GM10266 (cell line): ENCODE measurements at regions not wholly inside any gene's neighbourhood (a gene's known extent, or its start where the extent isn't known, plus 50 kb on each side); places are given as distances from the start of the nearest gene placed in this dataset.

Source experiments
- DNase-seq: peaks from one replicate; pipeline ENCODE4 v3.0.0; 2012; ENCODE audit errors: extremely low spot score
- TF ChIP-seq, protein P1 (sequence below): IDR thresholded peaks from 2 replicates; pipeline ENCODE4 v1.5.1; 2012; ENCODE audit warnings: mild to moderate bottlenecking, low read depth; ENCODE audit not compliant: control insufficient read depth, insufficient read depth; ENCODE audit errors: missing control alignments

- TF ChIP-seq, protein P1, sequence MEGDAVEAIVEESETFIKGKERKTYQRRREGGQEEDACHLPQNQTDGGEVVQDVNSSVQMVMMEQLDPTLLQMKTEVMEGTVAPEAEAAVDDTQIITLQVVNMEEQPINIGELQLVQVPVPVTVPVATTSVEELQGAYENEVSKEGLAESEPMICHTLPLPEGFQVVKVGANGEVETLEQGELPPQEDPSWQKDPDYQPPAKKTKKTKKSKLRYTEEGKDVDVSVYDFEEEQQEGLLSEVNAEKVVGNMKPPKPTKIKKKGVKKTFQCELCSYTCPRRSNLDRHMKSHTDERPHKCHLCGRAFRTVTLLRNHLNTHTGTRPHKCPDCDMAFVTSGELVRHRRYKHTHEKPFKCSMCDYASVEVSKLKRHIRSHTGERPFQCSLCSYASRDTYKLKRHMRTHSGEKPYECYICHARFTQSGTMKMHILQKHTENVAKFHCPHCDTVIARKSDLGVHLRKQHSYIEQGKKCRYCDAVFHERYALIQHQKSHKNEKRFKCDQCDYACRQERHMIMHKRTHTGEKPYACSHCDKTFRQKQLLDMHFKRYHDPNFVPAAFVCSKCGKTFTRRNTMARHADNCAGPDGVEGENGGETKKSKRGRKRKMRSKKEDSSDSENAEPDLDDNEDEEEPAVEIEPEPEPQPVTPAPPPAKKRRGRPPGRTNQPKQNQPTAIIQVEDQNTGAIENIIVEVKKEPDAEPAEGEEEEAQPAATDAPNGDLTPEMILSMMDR: no peak
- no peak for DNase-seq
Observed at GRCh38 chr22:48494256-48494967, 1333.3 kb downstream of the BRD1 start.

DNA sequence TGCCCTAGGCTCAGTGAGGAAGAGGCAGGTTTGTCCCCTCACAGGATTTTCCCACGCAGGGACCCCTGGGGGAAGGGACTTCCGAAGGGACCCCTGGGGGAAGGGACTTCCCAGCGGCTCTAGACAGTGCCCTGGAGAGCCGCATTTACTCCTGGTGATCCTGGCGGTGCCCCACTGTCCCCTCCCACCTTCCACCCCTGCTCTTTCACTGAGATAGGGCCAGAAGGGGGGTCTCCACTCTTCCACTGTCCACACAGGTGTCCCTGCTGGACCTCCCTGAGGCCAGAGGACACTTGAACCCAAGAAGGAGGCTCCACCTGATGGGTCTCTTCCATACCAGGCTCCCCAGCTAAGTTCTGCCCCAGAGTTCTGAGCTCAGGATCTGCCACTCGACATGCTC lies 1333.9 kb downstream of the BRD1 start:
- TF ChIP-seq, protein P1: no peak
- no peak for DNase-seq

- TF ChIP-seq, protein P1: peak; percentile 75
- peak; percentile 87 for DNase-seq
Observed at GRCh38 chr22:48492366-48493320, 1335.0 kb downstream of the BRD1 start.

GRCh38 chr22:48491451-48491941 lies 1336.2 kb downstream of the BRD1 start:
- TF ChIP-seq, protein P1: no peak
- DNase-seq: no peak

DNA sequence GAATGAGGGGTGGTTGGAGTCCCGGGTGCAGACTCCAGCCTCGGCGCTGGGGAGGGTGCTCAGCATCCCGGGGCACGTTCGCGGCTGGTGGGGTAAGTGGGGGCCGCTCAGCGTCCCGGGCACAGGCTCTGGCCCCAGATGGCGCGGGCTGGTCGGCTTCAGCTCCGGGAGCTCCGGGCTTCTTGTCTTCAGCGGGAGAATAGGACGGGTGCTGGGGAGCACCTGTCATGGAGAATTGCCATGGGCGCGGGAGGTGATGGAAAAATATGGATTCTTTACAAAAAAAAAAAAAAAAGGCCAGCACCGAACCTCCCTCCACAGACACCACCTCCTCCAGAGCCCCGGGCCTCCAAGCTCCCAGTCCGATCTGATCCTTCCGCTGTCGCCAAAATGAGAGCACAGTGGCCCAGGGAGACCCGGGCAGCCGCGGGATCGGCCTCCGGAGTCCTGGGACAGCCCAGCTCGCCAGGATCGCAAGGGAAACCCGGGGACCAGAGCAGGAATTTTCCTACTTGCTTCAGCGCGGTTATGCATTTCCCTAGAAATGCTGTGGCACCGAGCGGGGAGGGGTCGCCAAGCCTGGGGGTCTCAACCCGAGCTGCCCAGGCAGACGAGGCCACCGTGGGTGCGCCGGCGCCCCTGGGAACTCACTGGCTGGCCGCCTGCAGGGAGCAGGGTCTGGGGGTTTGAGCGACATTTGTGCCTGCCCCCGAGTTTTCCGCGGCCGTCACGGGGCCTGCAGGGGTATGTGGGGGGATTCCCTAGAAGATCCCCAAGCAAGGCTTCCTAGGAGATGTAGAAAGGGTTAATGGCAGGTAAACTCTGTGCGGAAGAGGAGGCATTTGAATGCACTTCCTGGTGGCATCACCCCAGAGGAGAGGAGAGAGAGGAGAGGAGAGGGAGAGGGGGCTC lies 1336.9 kb downstream of the BRD1 start:
- no peak for DNase-seq
- TF ChIP-seq, protein P1: no peak

DNA sequence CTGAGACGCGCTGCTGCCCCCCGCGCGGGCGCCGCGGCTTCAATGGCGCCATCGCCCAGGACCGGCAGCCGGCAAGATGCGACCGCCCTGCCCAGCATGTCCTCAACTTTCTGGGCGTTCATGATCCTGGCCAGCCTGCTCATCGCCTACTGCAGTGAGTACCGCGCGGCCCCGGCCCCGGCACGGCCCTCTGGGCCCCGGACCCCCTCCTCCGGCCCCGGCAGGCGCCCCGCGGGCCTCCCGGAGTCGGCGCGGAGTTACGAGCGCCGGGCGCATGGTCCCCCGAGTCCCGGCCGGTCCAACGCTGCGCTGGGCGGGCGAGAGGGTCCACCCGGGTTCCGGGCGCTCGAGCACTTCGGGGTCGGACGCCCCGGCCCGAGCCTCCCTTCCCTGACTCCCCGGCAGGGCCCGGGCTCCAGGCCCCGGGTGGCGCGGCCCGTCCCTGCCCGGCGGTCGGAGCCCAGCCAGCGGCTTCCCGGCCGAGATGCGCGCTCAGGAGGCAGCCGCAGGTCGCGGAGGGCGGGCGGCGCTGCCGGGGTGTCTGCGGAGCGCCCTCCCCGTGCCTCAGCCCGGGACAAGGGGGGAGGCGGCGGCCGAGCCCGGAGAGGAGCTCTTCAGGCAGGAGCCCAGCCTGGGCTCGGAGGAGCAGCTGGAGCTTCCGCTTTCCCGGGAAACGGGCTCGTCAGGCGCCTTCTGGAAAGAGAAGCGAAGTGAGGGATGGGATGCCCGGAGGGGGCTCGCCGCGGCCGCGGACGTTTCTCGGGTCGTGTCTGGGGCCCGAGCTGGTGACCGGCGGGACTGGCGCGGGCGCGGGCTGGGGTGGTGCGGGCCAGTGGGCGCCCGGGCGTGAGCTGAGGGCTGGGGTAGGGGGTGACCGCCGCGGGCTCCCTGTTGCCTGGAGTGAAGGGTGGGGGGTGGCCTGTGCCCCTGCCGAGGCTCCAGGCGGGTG lies 1337.8 kb downstream of the BRD1 start:
- DNase-seq: no peak
- TF ChIP-seq, protein P1: no peak
